IPS-18a (cell line): ENCODE measurements at regions not wholly inside any gene's neighbourhood (a gene's known extent, or its start where the extent isn't known, plus 50 kb on each side); places are given as distances from the start of the nearest gene placed in this dataset.

Experiments used
- H3K27ac ChIP-seq: one replicate; pipeline ENCODE4 v1.5.1; 2013; ENCODE audit warnings: low read length
- H3K27me3 ChIP-seq: one replicate; pipeline ENCODE4 v1.6.1; 2013; ENCODE audit warnings: mild to moderate bottlenecking, low read length; ENCODE audit not compliant: control insufficient read depth, insufficient read depth
- H3K36me3 ChIP-seq: one replicate; pipeline ENCODE4 v1.6.1; 2013; ENCODE audit warnings: low read depth, low read length; ENCODE audit not compliant: control insufficient read depth
- H3K4me1 ChIP-seq: one replicate; pipeline ENCODE4 v1.6.1; 2013; ENCODE audit warnings: low read depth, low read length; ENCODE audit not compliant: control insufficient read depth
- H3K4me3 ChIP-seq: one replicate; pipeline ENCODE4 v1.5.1; 2013; ENCODE audit warnings: low read length
- H3K9ac ChIP-seq: one replicate; pipeline ENCODE4 v1.6.1; 2013; ENCODE audit warnings: mild to moderate bottlenecking, low read length, moderate library complexity
- H3K9me3 ChIP-seq: one replicate; pipeline ENCODE4 v1.6.1; 2013; ENCODE audit warnings: low read depth, low read length; ENCODE audit not compliant: control insufficient read depth

- no peaks in the 10 kb centered on the region for H3K9me3 ChIP-seq
- H3K27me3 ChIP-seq, result no peaks in the 10 kb centered on the region
- no peak overlapping the region for H3K9ac ChIP-seq
- no peaks in the 10 kb centered on the region for H3K4me1 ChIP-seq
- H3K27ac ChIP-seq, result no peak overlapping the region
- no peak overlapping the region for H3K4me3 ChIP-seq
- no peaks in the 10 kb centered on the region for H3K36me3 ChIP-seq
Measured at GRCh38 chr2:220704810-220705209, 867.3 kb downstream of the EPHA4 start.

GRCh38 chr2:220705678-220706077 is 866.4 kb downstream of the EPHA4 start:
- H3K4me1 ChIP-seq, result no peaks in the 10 kb centered on the region
- H3K9me3 ChIP-seq, result no peaks in the 10 kb centered on the region
- H3K36me3 ChIP-seq, result no peaks in the 10 kb centered on the region
- no peaks in the 10 kb centered on the region for H3K27me3 ChIP-seq
- H3K4me3 ChIP-seq, result no peak overlapping the region
- H3K9ac ChIP-seq, result no peak overlapping the region
- H3K27ac ChIP-seq, result no peak overlapping the region

GRCh38 chr2:220707261-220707660 is 864.8 kb downstream of the EPHA4 start:
- no peak overlapping the region for H3K27ac ChIP-seq
- no peak overlapping the region for H3K4me3 ChIP-seq
- H3K36me3 ChIP-seq, result no peaks in the 10 kb centered on the region
- no peaks in the 10 kb centered on the region for H3K9me3 ChIP-seq
- H3K4me1 ChIP-seq, result no peaks in the 10 kb centered on the region
- H3K27me3 ChIP-seq, result no peaks in the 10 kb centered on the region
- no peak overlapping the region for H3K9ac ChIP-seq

GRCh38 chr2:220708366-220708765 is 863.7 kb downstream of the EPHA4 start:
- H3K4me1 ChIP-seq, result no peaks in the 10 kb centered on the region
- H3K4me3 ChIP-seq, result no peak overlapping the region
- no peaks in the 10 kb centered on the region for H3K36me3 ChIP-seq
- no peaks in the 10 kb centered on the region for H3K27me3 ChIP-seq
- H3K9ac ChIP-seq, result no peak overlapping the region
- H3K27ac ChIP-seq, result no peak overlapping the region
- no peaks in the 10 kb centered on the region for H3K9me3 ChIP-seq

- Histone ChIP-seq H3K4me3 (no peak overlapping the region), H3K27ac (no peak overlapping the region), H3K9me3 (peaks cover 5% of the 10 kb centered on the region)
Measured at GRCh38 chr2:220717283-220717682, 854.8 kb downstream of the EPHA4 start.

GRCh38 chr2:220736778-220737177 is 835.3 kb downstream of the EPHA4 start:
- H3K9me3 ChIP-seq, result peaks cover 6% of the 10 kb centered on the region
- H3K27me3 ChIP-seq, result no peaks in the 10 kb centered on the region
- no peak overlapping the region for H3K27ac ChIP-seq
- H3K4me1 ChIP-seq, result no peaks in the 10 kb centered on the region
- no peaks in the 10 kb centered on the region for H3K36me3 ChIP-seq
- H3K4me3 ChIP-seq, result no peak overlapping the region
- no peak overlapping the region for H3K9ac ChIP-seq

More at GRCh38 chr2:220717283-220717682, 854.8 kb downstream of the EPHA4 start:
- H3K4me1 ChIP-seq, result no peaks in the 10 kb centered on the region
- H3K9ac ChIP-seq, result no peak overlapping the region
- H3K27me3 ChIP-seq, result no peaks in the 10 kb centered on the region
- no peaks in the 10 kb centered on the region for H3K36me3 ChIP-seq

- Histone ChIP-seq H3K4me3 (no peak overlapping the region), H3K27ac (no peak overlapping the region), H3K4me1 (no peaks in the 10 kb centered on the region), H3K9ac (no peak overlapping the region), H3K9me3 (peaks cover 6% of the 10 kb centered on the region), H3K27me3 (no peaks in the 10 kb centered on the region), H3K36me3 (no peaks in the 10 kb centered on the region)
Measured at GRCh38 chr2:220743203-220743602, 828.9 kb downstream of the EPHA4 start.

GRCh38 chr2:220744861-220745260 is 827.2 kb downstream of the EPHA4 start:
- no peaks in the 10 kb centered on the region for H3K36me3 ChIP-seq
- no peak overlapping the region for H3K9ac ChIP-seq
- no peak overlapping the region for H3K4me3 ChIP-seq
- H3K27ac ChIP-seq, result no peak overlapping the region
- no peaks in the 10 kb centered on the region for H3K27me3 ChIP-seq
- peaks cover 4% of the 10 kb centered on the region for H3K4me1 ChIP-seq
- no peaks in the 10 kb centered on the region for H3K9me3 ChIP-seq

- H3K4me3 ChIP-seq, result no peak overlapping the region
Measured at GRCh38 chr2:220745682-220746081, 826.4 kb downstream of the EPHA4 start.

GRCh38 chr2:220747736-220748135 is 824.4 kb downstream of the EPHA4 start:
- Histone ChIP-seq H3K4me1 (peaks cover 4% of the 10 kb centered on the region), H3K27ac (no peak overlapping the region), H3K9me3 (no peaks in the 10 kb centered on the region), H3K36me3 (no peaks in the 10 kb centered on the region), H3K9ac (no peak overlapping the region), H3K27me3 (no peaks in the 10 kb centered on the region), H3K4me3 (no peak overlapping the region)

More at GRCh38 chr2:220745682-220746081, 826.4 kb downstream of the EPHA4 start:
- no peaks in the 10 kb centered on the region for H3K9me3 ChIP-seq
- peaks cover 4% of the 10 kb centered on the region for H3K4me1 ChIP-seq
- no peak overlapping the region for H3K9ac ChIP-seq
- H3K36me3 ChIP-seq, result no peaks in the 10 kb centered on the region
- no peak overlapping the region for H3K27ac ChIP-seq
- H3K27me3 ChIP-seq, result no peaks in the 10 kb centered on the region

- Histone ChIP-seq H3K9ac (no peak overlapping the region), H3K36me3 (no peaks in the 10 kb centered on the region), H3K27ac (no peak overlapping the region), H3K27me3 (no peaks in the 10 kb centered on the region), H3K4me1 (peaks cover 4% of the 10 kb centered on the region), H3K4me3 (no peak overlapping the region), H3K9me3 (no peaks in the 10 kb centered on the region)
Measured at GRCh38 chr2:220748875-220749479, 823.1 kb downstream of the EPHA4 start.

GRCh38 chr2:220753486-220753885 is 818.6 kb downstream of the EPHA4 start:
- H3K9me3 ChIP-seq, result no peaks in the 10 kb centered on the region
- no peaks in the 10 kb centered on the region for H3K36me3 ChIP-seq
- peaks cover 11% of the 10 kb centered on the region for H3K4me1 ChIP-seq
- no peak overlapping the region for H3K4me3 ChIP-seq
- H3K27ac ChIP-seq, result no peak overlapping the region
- H3K9ac ChIP-seq, result no peak overlapping the region
- H3K27me3 ChIP-seq, result no peaks in the 10 kb centered on the region
